ENCODE measurements at regions not wholly inside any gene's neighbourhood (a gene's known extent, or its start where the extent isn't known, plus 50 kb on each side); places are given as distances from the start of the nearest gene placed in this dataset.

DNA sequence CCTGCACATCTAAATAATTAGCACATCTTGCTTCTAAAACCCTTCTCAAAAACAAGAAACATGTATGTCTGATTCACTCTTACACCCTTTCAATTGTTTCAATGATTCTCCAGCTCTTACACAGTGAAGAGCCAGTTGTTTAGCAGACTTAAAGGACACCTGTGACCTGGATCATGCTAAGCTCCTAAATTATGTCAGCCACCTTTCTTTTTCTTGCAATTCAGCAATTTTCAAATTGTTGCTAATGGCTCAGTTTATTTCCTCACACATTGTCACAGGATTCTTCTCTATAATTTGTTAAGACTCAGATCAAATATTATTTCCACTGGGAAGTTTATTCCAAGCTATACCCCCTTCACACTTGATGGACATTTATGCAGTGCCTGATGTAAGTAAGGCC is 413.2 kb downstream of the PLA2G4A start:
- DNase-seq, result no peak

DNA sequence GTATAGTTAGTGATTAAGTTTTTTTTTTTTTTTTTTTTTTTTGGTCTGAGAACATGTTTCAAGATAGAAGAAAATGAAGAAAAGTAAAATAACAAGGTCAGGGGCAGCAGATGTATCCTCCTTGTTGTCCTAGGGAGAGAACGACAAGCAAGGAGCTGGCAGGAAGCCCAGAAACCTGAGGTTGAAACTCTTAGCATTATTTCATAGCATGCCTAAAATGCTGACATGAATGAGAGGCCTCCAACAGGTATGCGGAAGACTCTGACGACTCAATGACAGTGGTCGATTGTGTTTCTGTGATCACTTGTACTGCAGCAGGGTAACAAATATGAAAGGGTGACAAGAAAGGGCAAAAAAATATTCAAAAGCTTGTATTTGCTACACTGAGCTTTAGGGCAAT is 415.9 kb downstream of the PLA2G4A start:
- no peak for DNase-seq

- no peak for DNase-seq
These were observed 416.5 kb downstream of the PLA2G4A start for GRCh38 chr1:187245201-187245600.

DNA sequence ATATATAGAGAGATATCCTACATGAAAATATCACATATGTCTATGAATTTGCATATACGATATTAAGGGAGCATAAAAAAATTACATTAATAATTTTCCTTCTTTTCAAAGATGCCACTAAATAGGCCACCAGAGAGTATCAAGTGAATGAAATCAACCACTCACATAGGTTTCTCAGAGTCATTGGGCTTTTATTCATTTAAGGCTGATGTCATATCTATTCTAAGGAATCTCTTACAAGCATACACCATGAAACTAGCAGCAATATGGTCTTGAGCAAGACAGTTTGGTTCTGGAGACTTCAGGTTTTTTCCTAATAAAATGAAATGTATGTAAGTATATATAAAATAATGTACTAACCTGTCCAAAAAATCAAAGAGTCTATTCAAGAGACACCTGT is 420.4 kb downstream of the PLA2G4A start:
- DNase-seq, result no peak

- DNase-seq, result no peak
These were observed 424.2 kb downstream of the PLA2G4A start for GRCh38 chr1:187252923-187253322.

DNA sequence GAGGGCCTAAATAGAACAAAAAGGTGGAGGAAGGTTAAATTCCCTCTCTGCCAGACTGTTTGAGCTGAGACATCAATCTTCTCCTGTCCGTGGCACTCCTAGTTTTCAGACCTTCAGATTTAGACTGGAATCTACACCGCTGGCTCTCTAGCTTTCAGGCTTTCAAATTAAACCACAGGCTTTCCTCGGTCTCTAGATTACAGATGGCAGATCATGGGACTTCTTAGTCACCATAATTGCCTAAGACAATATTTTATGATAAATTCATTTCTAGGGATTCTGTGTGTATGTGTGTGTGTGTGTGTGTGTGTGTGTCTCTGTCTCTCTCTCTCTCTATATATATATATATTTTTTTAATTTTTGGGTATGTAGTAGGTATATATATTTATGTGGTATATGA is 428.7 kb downstream of the PLA2G4A start:
- DNase-seq, result no peak

DNA sequence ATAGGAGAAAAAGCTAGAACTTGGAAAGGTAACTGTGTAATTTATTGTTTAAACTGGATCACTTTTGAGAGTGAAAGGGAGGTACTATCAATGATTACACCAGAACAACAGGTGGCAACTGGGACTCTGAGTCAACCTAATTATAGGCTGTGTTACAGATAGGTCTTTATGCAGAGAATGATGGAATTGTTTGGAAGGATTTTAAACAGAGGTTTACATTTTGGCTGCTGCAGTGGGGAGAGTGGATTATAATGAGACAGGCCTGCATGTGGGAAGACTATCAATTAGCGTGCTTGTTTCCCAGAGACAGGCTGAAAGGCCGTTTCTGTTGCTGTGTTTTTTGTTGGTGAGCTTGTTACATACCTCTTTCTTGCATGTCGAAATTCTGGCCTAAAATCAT is 432.9 kb downstream of the PLA2G4A start:
- no peak for DNase-seq

DNA sequence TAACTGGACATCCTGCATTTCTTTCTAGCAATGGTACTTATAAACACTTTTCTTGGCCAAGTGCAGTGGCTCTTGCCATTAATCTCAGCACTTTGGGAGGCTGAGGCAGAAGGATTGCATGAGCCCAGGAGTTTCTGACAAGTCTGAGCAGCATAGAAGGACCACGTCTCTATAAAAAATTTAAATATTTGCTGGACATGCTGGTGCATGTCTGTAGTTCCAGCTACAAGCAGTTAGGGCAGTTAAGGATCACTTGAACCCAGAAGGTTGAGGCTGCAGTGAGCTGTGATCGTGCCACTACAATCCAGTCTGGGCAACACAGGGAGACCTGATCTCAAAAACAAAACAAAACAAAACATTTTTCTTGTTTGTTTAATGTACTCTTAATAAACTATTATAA is 434.0 kb downstream of the PLA2G4A start:
- no peak for DNase-seq

- no peak for DNase-seq
These were observed 436.4 kb downstream of the PLA2G4A start for GRCh38 chr1:187264995-187265602.

- DNase-seq, result no peak
These were observed 437.3 kb downstream of the PLA2G4A start for GRCh38 chr1:187266051-187266450.

GRCh38 chr1:187267827-187268226 is 439.1 kb downstream of the PLA2G4A start:
- DNase-seq, result no peak

GRCh38 chr1:187270256-187270655 is 441.5 kb downstream of the PLA2G4A start:
- no peak for DNase-seq

DNA sequence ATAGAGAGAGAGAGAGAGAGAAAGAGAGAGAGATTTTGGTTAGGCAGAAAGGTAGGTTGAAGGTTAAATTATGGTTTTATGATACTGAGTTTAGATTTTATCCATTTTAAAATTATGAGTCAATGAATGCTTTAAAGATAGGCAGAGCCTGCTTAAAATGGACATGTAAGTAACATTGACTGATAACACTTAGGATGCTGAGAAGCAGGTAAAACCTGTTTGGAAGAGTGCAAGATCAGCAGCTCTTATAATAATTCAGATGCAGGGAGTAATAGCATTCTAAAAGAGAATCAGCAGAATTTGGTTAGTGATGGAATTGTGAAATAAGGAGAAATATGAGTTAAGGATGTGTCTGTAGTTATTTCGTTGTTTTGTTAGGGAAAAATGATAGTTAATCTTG is 446.6 kb downstream of the PLA2G4A start:
- DNase-seq, result no peak

- no peak for DNase-seq
These were observed 447.3 kb downstream of the PLA2G4A start for GRCh38 chr1:187275985-187276575.

- DNase-seq, result no peak
These were observed 447.9 kb downstream of the PLA2G4A start for GRCh38 chr1:187276677-187277076.

DNA sequence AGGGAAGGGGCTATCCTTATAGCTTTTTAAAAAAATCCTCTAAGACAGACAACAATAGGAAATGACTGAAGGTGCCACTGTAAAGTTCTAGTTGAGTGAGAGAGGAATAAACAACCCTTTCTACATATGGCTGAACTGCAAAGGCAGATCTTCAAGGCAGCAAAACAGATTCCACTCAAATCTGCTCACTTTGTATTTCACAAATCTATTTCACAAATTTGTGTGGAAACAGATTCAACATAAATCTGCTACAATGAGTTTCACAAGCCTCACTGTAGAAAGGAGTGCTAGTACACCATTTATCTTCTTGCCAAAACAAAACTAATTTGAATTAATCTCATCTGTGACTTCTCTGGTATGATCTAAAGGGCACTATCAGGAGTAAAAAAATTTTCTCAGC is 451.3 kb downstream of the PLA2G4A start:
- DNase-seq, result no peak

GRCh38 chr1:187281085-187281484 is 452.3 kb downstream of the PLA2G4A start:
- no peak for DNase-seq

GRCh38 chr1:187283984-187284383 is 455.2 kb downstream of the PLA2G4A start:
- DNase-seq, result no peak

- DNase-seq, result no peak
These were observed 465.9 kb downstream of the PLA2G4A start for GRCh38 chr1:187294421-187295201.

DNA sequence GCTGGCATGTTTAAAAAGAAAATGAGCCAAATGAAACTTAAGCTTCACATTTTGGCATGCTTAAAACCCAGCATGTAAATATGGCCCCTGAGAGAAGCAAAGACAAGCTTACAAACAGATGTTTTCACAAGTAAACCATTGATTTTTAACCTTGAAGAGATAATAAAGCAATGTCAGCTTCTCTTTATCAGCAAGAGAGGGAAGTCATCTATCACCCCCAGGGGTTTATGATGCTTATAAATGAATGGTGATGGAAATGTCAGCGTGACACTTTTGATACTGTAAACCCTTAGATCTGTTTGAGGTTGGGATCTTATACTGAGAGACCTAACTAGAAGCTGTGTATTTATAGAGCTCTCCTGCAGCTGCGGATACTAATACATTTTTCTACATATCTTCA is 471.3 kb downstream of the PLA2G4A start:
- no peak for DNase-seq

GRCh38 chr1:187306710-187307415 is 478.1 kb downstream of the PLA2G4A start:
- DNase-seq, result no peak

DNA sequence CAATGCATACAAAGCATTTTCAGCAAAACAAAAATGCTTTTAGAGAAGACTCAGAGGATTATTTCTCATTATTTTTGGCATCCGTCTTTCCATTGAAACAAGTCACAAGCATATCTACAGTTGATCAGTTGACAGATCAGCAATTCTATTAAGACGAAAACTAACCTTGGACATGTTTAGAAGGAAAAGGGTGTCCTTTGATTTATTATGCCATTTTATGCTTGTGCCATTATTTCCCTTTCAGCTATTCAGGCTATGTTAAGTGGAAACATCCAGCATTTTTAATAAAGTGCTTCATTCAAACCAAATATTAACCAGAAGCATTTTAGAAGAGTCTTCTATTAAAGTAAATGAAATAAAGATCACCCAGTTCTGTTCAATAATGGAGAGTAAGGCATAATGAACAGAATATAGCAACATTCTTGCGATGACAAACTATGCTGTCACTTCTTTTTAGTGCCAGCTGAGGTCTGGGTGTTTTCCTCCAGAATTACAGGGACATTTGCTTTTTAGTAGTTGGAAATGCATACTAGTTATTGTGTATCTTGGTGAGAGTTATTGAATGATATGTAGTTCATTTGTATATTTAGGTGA is 481.4 kb downstream of the PLA2G4A start:
- no peak for DNase-seq

DNA sequence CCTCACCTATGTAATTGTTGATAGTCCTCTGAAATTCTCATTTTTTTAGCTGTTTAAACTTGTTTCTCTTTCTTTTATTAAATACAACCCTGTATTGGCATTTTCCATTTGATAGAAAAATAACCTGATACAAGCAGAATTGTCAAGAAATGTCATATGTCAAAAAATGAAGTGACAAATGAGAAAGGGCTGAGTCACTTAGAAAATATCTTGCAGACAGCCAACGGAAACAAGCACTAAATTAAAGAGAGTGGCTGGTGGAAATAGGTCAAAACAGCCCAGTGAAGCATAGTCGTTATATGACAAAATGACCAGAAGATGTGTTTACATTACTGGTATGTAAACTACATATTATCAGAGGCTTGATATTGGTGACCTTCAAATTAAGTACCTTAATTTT is 484.4 kb downstream of the PLA2G4A start:
- DNase-seq, result no peak
